GM20000 (cell line): ENCODE measurements at regions not wholly inside any gene's neighbourhood (a gene's known extent, or its start where the extent isn't known, plus 50 kb on each side); places are given as distances from the start of the nearest gene placed in this dataset.
"Not testable (repeated sequence)": the region's sequence is repeated elsewhere in the genome, so short reads cannot be mapped to it uniquely, and the experiment has no call there.

Source experiments
- DNase-seq: peaks from one replicate; pipeline ENCODE4 v3.0.0; 2012; ENCODE audit warnings: low spot score
- CTCF ChIP-seq: IDR thresholded peaks from 2 replicates; pipeline ENCODE4 v1.5.1; 2012; ENCODE audit warnings: mild to moderate bottlenecking, control low read depth; ENCODE audit errors: extremely low read depth, missing control alignments

GRCh38 chr5:174636094-174636493, 88.3 kb upstream of the MSX2 start:
- DNase-seq = no peak
- TF ChIP-seq CTCF = no peak

DNA sequence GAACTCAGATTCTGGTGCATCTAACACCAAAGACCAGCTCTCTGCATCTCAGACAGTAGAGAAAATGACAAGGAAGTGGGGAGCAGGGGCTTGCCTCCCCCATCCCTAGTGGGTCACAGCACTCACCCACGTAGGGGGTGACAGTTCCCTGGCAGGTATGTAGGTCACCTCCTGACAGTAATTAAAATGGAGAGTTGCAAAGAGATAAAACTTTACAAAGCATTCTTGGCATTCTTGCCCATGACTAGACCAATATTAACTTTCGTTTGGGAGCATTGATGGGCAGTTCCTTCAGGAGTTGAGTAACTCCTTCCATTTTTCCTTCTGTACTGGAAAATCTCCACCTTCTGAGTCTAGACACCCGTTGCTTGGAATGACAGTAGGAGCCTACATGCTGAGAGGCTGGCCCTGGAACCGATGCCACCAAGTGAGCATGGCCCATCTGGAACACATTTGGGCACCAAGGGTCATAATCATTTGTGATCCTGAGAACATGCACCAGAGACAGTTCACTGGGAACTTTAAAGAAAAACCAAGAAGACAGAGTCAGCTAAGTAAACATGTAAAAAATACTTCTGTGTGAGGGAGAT, 81.5 kb upstream of the MSX2 start:
- no peak for TF ChIP-seq CTCF
- no peak for DNase-seq

GRCh38 chr5:174644436-174644835, 79.9 kb upstream of the MSX2 start:
- no peak for TF ChIP-seq CTCF
- no peak for DNase-seq

GRCh38 chr5:174644923-174645322, 79.5 kb upstream of the MSX2 start:
- no peak for TF ChIP-seq CTCF
- no peak for DNase-seq

- no peak for DNase-seq
Observed at GRCh38 chr5:174645677-174646076, 78.7 kb upstream of the MSX2 start.

GRCh38 chr5:174648618-174649017, 75.8 kb upstream of the MSX2 start:
- not testable (repeated sequence) for DNase-seq

More at GRCh38 chr5:174645677-174646076, 78.7 kb upstream of the MSX2 start:
- no peak for TF ChIP-seq CTCF

GRCh38 chr5:174649391-174649790, 75.0 kb upstream of the MSX2 start:
- no peak for DNase-seq
- no peak for TF ChIP-seq CTCF

GRCh38 chr5:174654442-174654841, 69.9 kb upstream of the MSX2 start:
- TF ChIP-seq CTCF = no peak
- DNase-seq = no peak
